ENCODE measurements at regions not wholly inside any gene's neighbourhood (a gene's known extent, or its start where the extent isn't known, plus 50 kb on each side); places are given as distances from the start of the nearest gene placed in this dataset.
"Not testable (repeated sequence)": the region's sequence is repeated elsewhere in the genome, so short reads cannot be mapped to it uniquely, and the experiment has no call there.

DNA sequence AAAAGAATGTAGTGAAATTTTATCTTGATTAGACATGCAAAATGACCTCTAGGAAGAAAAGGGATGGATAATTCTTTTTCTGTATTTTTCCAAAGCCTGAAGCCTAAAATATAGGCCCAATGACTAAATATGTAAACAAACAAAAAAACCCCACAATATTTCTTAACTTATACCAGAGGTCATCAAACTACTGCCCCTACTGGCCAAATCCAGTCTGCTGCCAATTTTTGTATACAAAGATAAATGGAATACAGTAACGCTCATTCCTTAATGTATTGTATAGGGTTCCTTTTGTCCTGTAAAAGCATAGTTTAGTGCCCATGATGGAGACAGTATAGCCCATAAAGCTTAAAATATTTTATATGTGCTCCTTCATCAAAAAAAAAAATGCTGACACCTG is 145.7 kb upstream of the ALG10 start:
- no peak for TF ChIP-seq Cebpa-rat (IDR thresholded peaks at IDR 0.05)
- Histone ChIP-seq H3K4me1 (no peaks in the 10 kb centered on the region), H3K4me3 (no peak overlapping the region), H3K9me3 (0 out of 2 replicates have a peak, but pooled peaks cover 10% of the 10 kb centered on the region), H3K27me3 (no peaks in the 10 kb centered on the region), H3K36me3 (no peaks in the 10 kb centered on the region), H3K27ac (no peak overlapping the region), H3K4me2 (no peak overlapping the region), H4K20me1 (no peaks in the 10 kb centered on the region), H3K9ac (no peak overlapping the region)

DNA sequence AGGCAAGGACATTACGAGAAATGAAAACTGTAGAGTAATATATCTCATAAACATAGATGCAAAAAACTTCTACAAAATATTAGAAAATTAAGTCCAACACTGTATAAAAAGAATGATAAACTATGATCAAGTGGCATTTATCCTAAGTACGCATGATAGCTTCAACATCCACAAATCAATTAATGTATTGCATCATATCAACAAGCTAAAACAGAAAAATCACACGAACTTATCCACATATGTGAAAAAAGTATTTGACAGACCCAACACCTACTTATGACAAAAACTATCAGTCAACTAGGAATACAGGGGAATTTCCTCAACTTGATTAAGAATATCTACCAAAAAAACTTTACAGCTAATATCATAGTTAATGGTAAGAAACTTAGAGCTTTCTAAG is 129.9 kb upstream of the ALG10 start:
- TF ChIP-seq Cebpa-rat (IDR thresholded peaks at IDR 0.05), result no peak; the same call in 1 of the 2 replicates
- Histone ChIP-seq H3K36me3 (no peaks in the 10 kb centered on the region), H3K4me1 (no peaks in the 10 kb centered on the region), H3K27ac (no peak overlapping the region), H3K9ac (no peak overlapping the region), H3K27me3 (no peaks in the 10 kb centered on the region), H3K4me3 (no peak overlapping the region), H3K4me2 (no peak overlapping the region), H4K20me1 (no peaks in the 10 kb centered on the region), H3K9me3 (no peaks in the 10 kb centered on the region)

DNA sequence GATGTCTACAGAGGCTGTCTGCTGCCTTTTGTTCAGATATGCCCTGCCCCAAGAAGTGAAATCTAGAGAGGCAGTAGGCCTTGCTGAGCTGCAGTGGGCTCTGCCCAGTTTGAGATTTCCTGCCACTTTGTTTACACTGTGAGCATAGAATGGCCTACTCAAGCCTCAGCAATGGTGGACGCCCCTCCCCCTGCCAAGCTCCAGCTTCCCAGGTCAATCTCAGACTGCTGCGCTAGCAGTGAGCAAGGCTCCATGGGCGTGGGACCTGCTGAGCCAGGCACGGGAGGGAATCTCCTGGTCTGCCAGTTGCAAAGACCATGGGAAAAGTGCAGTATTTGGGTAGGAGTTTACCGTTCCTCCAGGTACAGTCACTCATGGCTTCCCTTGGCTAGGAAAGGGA is 101.8 kb upstream of the ALG10 start:
- H3K4me2 ChIP-seq, H3K27me3 ChIP-seq, H3K36me3 ChIP-seq: not testable (repeated sequence)

GRCh38 chr12:33926095-33926494 is 96.2 kb upstream of the ALG10 start:
- no peak for TF ChIP-seq Cebpa-rat (IDR thresholded peaks at IDR 0.05)
- Histone ChIP-seq H3K4me3 (no peak overlapping the region), H3K27ac (no peak overlapping the region), H3K4me1 (no peaks in the 10 kb centered on the region), H3K4me2 (no peak overlapping the region), H3K9ac (no peak overlapping the region), H3K9me3 (peaks cover 13% of the 10 kb centered on the region), H4K20me1 (no peaks in the 10 kb centered on the region), H3K36me3 (no peaks in the 10 kb centered on the region), H3K27me3 (no peaks in the 10 kb centered on the region)

More for the DNA sequence above, 101.8 kb upstream of the ALG10 start:
- not testable (repeated sequence) for H4K20me1 ChIP-seq, H3K4me1 ChIP-seq, H3K27ac ChIP-seq, H3K4me3 ChIP-seq, H3K9ac ChIP-seq
- peaks cover 13% of the 10 kb centered on the region for H3K9me3 ChIP-seq

- not testable (repeated sequence) for H3K27me3 ChIP-seq, H3K36me3 ChIP-seq, H3K4me3 ChIP-seq, H3K4me1 ChIP-seq, H3K27ac ChIP-seq, H4K20me1 ChIP-seq, H3K9me3 ChIP-seq, H3K9ac ChIP-seq, H3K4me2 ChIP-seq
These were observed 84.6 kb upstream of the ALG10 start for GRCh38 chr12:33937669-33938068.

- no peak overlapping the region for H3K27ac ChIP-seq
- no peak for TF ChIP-seq Cebpa-rat (IDR thresholded peaks at IDR 0.05)
- H3K36me3 ChIP-seq, result no peaks in the 10 kb centered on the region
These were observed 80.1 kb upstream of the ALG10 start for GRCh38 chr12:33942172-33942571.

GRCh38 chr12:33944703-33945437 is 77.4 kb upstream of the ALG10 start:
- Histone ChIP-seq H3K4me2 (no peak overlapping the region), H3K9me3 (peaks cover 11% of the 10 kb centered on the region), H3K4me1 (no peaks in the 10 kb centered on the region), H3K9ac (no peak overlapping the region), H3K27me3 (no peaks in the 10 kb centered on the region), H3K4me3 (no peak overlapping the region), H3K27ac (no peak overlapping the region), H3K36me3 (no peaks in the 10 kb centered on the region), H4K20me1 (no peaks in the 10 kb centered on the region)
- TF ChIP-seq Cebpa-rat (IDR thresholded peaks at IDR 0.05), result no peak

More at GRCh38 chr12:33942172-33942571, 80.1 kb upstream of the ALG10 start:
- Histone ChIP-seq H3K4me3 (no peak overlapping the region), H3K27me3 (no peaks in the 10 kb centered on the region), H3K9ac (no peak overlapping the region), H4K20me1 (no peaks in the 10 kb centered on the region), H3K4me1 (no peaks in the 10 kb centered on the region), H3K4me2 (no peak overlapping the region), H3K9me3 (no peaks in the 10 kb centered on the region)

GRCh38 chr12:33945438-33945784 is 76.9 kb upstream of the ALG10 start:
- Histone ChIP-seq H3K27ac (no peak overlapping the region), H3K4me1 (no peaks in the 10 kb centered on the region), H3K4me3 (no peak overlapping the region), H3K27me3 (no peaks in the 10 kb centered on the region), H3K4me2 (no peak overlapping the region), H4K20me1 (no peaks in the 10 kb centered on the region), H3K9ac (no peak overlapping the region), H3K9me3 (peaks cover 15% of the 10 kb centered on the region), H3K36me3 (no peaks in the 10 kb centered on the region)
- no peak for TF ChIP-seq Cebpa-rat (IDR thresholded peaks at IDR 0.05)

- not testable (repeated sequence) for H3K9me3 ChIP-seq, H3K9ac ChIP-seq, H3K27ac ChIP-seq, H3K4me3 ChIP-seq, H4K20me1 ChIP-seq, H3K4me1 ChIP-seq, H3K27me3 ChIP-seq, H3K36me3 ChIP-seq, H3K4me2 ChIP-seq
These were observed 56.1 kb upstream of the ALG10 start for GRCh38 chr12:33966219-33966618.

GRCh38 chr12:33967760-33968159 is 54.5 kb upstream of the ALG10 start:
- Histone ChIP-seq H3K4me1 (no peaks in the 10 kb centered on the region), H3K4me2 (no peak overlapping the region), H3K9ac (no peak overlapping the region), H3K4me3 (no peak overlapping the region), H3K27me3 (no peaks in the 10 kb centered on the region), H3K9me3 (peaks cover 6% of the 10 kb centered on the region; the same call in 1 of the 2 replicates), H4K20me1 (no peaks in the 10 kb centered on the region), H3K27ac (no peak overlapping the region), H3K36me3 (no peaks in the 10 kb centered on the region)
- TF ChIP-seq Cebpa-rat (IDR thresholded peaks at IDR 0.05), result no peak
